ENCODE measurements at regions not wholly inside any gene's neighbourhood (a gene's known extent, or its start where the extent isn't known, plus 50 kb on each side); places are given as distances from the start of the nearest gene placed in this dataset.

DNA sequence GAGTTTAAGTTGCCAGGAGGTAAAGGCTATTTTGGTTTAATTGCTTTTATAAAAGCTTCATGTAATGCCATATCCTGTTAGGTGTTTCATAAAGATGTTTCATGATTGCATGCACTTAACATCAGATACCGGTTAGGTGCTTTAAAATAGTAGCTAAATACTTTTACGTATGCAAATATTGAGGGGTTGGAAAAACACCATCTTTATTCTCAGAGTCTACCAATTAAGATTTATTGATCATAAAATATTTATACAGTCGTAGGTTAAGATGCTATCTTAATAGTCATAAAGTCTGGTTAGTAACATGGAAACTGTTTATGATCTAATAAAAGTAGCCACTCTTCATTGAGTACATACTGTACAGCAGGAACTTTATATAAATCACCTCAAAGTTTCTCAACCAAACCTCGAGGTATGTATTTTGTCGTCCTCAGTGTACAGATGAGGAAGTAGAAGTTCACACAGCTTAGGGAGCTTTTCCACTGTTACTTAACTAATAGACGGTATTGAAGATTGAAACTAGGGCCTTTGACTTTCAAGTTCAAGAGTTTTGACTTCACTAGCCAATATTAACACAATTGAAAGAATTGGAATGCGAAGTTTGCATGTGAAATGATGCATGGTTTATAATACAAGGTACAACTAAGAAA is 897.1 kb downstream of the GATA3 start:
- DNase-seq (ENCODE audit: low spot score) (no peak), FAIRE-seq (no peak)

DNA sequence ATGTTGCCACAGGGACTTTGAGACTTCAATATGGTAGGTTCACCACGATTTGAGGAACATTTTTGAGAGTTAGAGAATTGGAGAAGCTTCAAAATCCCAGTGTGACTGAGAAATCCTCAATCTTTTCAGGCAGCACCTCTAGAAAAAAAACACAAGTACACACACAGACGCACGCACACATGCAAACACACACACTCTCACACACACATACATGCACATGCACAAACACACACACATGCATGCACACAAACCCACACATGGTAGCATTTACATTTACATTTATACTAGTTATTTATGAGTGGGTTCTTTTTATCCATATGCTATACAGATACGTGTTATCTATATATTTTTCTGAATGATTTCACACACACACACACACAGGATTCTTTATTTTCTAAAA is 901.9 kb downstream of the GATA3 start:
- no peak for DNase-seq (ENCODE audit: low spot score)
- FAIRE-seq = no peak

DNA sequence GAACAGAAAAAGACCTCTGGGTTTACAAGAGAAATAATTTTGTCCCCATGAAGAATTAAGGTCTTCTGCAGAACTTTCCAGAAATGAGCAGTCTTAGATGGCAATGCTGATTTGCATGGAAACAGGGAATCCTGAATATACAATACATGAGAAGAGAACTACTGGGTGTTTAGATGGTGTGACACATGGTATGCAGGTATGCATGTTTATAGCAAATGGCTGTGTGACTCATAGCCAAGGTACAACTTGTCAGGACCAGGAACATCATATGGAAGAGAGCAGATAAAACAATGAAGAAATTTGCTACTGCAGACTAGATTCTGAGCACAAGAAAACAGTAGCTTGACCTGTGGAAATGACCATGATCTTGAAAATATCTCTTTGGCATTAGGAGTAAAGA is 907.8 kb downstream of the GATA3 start:
- FAIRE-seq (no peak), DNase-seq (ENCODE audit: low spot score) (no peak)

DNA sequence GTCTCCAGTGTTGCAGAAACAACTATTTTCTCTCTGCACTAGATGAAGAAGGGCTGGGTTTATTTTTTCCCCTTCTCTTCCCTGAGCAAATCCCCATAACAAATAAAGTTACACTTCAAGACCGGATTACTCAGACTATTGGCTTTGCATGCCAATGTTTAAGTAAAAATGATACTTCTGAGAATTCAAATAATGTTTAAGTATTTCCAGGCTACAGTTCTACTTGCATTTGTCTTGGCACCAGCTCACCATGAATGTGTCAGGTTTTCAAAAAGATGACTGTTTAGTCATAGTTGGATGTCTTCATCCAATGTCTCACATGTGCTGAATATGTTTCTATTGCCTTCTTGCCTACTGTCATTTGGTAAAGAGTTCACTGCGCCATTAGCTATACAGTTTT is 912.6 kb downstream of the GATA3 start:
- DNase-seq (ENCODE audit: low spot score) (no peak), FAIRE-seq (no peak)

DNA sequence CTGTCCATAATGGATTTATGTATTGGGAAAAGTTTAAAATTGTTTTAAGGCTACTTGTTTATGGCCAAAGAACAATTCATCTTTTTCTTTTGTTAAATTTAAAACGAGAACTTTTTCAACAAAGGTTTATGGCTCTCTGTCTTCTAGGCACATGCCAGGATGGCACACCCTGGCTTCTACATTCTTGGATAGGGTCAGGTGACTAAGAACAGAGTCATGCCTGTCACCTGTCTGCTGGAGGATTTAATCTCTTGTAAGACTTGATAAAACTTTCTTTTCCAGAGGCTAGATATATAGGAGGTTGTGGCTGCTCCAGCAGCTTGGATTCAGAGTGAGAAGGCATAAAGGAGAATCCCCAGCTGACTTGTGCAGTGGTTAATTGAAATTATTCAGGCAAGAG is 915.4 kb downstream of the GATA3 start:
- FAIRE-seq = no peak
- no peak for DNase-seq (ENCODE audit: low spot score)

DNA sequence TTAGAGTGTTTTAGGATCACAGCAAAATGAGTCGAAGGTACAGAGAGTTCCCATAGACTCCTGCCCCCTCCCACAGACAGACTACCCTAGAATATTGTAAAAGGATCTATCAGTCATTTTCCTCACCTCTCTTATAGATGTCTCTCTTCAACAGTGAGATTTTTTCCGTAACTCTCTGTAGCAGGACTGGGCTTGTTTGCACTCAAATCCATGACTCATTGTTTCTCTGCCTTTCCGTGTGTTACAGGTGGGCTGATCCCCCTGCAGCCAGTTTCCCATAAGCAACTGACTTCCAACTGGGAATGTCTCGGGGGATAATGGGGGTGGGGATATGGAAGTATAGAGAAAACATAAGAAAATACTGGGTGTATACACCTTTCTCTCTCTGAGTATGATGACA is 921.0 kb downstream of the GATA3 start:
- DNase-seq (ENCODE audit: low spot score) (no peak), FAIRE-seq (no peak)

DNA sequence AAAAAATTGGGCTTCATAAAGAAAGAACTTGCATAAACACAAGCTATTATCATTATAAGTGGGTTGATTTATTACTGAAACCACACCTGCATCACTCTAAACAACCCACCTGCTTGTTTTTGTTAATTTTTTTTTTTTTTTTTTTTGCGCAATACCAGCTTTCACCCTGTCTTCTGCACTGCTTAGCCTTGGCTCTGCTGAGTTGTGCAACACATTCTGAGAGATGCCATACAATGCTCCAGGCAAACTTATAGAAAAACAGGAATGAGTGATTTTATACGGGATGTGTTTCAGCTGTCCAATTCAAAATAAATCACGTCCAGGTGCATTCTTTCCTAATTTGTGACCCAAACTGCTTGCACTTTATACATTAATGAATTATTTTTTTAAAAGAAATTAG is 923.6 kb downstream of the GATA3 start:
- FAIRE-seq (no peak), DNase-seq (ENCODE audit: low spot score) (no peak)

DNA sequence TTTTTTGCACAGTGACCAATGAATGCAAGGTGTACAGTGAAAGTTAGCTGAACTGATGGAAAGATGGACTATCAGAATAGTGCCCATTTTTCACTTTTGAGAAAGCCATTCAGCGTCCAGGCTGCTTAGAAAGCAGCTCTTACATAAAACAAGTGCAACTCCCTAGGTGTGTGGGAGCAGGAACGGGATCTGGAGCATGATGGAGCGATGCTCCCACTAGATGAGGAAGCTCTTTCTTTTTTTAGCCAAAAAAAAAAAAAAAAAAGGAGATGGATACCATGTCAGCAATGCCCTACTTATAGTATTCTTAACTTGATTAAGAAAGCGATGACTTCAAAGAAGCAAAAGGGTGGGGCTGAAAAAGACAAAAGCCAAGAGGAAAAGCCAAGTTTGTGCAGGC is 925.5 kb downstream of the GATA3 start:
- no peak for FAIRE-seq

DNA sequence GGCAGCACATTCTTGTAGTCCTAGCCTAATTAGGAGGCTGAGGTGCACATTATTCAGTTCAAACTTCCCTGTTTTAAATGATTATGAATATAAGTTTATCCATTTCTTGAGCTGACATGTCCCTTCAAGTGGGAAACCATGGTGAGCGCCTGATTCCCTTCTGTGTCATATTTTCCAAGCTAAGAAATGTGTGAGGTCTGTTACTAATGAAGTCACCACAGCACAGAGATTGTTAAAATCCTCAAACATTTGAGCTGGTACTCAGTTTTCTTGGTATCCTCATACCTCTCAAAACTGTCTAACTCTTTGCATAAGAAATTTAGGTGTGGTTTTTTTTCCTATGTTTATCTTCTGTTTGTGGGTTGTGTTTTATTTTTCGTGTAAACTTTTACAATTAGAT is 926.8 kb downstream of the GATA3 start:
- no peak for DNase-seq (ENCODE audit: low spot score)
- FAIRE-seq = no peak

More for the DNA sequence above, 925.5 kb downstream of the GATA3 start:
- DNase-seq (ENCODE audit: low spot score) = no peak

DNA sequence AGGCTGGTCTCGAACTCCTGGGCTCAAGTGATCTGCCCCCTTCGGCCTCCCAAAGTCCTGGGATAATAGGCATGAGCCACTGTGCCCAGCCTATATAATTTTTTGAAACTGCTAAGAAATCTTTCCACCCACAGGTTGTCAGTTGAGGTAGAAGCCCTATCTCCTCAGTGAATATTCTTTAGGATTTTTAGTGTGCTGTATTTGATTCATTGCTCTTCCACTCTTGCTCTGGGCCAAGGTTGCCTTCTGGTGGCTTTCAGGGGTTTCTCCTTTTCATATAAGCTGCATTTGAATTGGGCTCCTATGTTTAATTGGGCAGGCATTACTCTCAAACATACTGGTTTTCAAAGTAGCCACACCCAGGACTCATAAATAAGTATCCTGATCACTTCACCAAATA is 931.2 kb downstream of the GATA3 start:
- no peak for DNase-seq (ENCODE audit: low spot score)
- no peak for FAIRE-seq

DNA sequence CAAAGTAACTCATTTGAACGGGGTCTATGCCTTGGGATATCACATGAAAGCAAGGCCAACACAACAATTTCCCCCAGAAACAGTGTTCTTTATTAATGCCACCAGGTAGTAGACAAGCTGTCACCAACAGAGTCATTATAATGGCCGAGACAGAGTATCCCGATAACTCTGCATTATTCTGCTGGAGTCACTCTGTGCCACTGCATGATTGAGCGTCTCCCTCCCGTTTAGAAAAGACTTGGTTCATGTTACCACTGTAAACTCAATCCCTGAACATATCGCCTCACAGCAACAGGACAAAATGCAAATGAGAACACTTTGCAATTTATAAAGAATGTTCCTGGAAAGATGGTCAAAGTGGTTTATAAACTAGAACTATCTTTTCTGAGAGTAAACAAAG is 932.5 kb downstream of the GATA3 start:
- DNase-seq (ENCODE audit: low spot score) (no peak), FAIRE-seq (no peak)

DNA sequence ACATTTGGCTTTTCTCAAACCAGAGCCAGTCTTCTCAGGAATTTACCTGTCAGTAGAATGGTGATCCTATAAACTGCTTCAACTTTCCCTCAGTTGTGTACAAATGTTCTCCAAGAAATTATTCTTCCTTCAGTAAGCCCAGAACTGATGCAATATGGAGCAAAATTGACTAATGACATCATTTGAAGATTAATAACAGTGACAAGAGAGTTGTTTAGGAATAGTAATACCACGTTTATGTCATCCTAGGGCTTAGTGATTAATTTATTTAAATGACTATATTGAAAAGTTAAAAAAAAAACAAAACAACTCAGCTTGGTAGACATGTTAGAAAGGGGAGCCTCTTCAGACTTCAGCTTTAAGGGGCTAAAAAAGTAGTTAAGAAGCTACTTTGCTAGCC is 933.2 kb downstream of the GATA3 start:
- FAIRE-seq (no peak), DNase-seq (ENCODE audit: low spot score) (no peak)

DNA sequence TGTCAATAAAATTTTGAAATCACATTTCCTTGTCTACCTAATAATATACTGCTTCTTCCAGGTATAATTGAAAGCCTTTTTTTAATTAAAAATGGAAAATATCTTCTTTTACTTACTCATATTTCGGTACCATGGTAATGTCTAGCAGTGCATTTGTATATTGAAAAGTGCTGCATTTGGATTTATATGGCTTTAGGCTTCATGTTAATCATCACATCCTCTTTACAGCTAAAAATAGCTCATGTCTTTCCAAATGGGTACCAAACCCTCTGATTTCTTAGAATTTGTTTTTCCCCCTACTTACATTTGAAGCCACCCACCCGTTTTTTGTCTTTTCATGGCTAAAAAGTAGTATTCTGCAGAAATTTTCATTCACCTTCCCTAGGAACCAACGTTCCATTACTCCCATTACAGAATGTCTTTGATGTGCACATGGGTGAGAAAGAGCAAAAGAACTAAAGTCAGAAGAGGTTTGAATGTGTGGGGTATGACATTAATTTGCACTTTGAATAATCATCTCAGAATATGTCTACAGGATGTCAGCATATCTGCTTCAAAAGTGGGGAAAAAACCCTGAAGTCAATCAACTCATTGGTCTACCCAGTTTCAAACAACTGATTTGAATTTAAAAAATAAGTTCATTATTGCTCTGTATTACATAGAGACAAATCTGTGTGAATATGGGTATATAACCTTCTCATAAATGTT is 935.9 kb downstream of the GATA3 start:
- FAIRE-seq = no peak

DNA sequence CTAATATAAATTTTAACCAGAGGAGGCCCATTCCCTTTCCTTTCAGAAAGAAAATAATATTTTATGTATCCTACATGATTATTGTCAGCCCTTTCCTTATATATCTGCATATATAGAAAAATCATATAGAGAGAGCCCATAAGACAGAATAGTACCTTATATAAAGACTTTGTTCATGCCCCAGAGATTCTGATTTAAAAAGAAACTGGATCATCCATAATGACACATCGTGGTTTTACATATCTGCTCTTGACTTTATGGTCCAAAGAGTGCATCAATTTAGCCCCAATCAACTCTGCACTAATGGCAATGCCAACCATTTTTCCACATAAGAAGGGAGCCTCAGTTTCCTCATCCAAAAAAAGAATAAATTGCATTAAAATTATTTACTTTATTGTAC is 937.5 kb downstream of the GATA3 start:
- FAIRE-seq = no peak
- DNase-seq (ENCODE audit: low spot score) = no peak

More for the DNA sequence above, 935.9 kb downstream of the GATA3 start:
- no peak for DNase-seq (ENCODE audit: low spot score)

DNA sequence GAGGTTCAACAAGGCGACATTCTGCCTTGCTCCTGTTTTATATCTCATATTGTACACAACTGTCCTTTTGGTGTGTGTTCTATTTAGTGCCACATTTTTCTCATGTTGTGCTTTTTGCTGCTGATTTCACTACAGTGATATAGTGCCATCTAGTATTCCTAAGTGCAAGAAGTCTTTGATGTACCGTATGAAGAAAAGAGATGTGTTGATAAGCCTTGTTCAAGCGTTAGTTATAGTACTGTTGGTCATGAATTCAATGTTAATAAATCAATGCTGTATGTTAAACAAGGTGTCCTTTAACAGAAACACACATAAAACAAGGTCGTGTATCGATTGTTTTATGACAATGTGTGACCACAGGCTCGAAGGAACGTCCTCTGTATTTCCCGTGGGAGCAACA is 939.4 kb downstream of the GATA3 start:
- DNase-seq (ENCODE audit: low spot score) = no peak

DNA sequence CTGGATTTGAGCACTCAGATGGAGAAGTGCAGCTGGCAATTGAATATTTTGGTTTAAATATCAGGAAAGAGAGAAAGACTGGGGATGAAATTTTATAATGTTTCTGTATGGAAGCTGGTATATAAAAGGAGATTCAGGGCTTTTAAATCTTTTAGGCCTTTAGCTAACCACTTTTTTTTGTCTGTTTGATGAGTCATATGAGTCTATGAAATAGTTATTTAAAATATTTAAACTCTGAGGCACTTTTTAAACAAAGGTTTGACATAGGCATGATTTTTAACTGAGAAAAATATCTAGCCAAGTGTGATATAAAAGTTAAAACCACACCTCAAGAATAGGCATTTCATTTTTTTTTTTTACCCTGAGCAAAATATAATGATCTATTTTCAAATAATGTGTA is 944.3 kb downstream of the GATA3 start:
- FAIRE-seq = no peak
- no peak for DNase-seq (ENCODE audit: low spot score)

More for the DNA sequence above, 939.4 kb downstream of the GATA3 start:
- no peak for FAIRE-seq

DNA sequence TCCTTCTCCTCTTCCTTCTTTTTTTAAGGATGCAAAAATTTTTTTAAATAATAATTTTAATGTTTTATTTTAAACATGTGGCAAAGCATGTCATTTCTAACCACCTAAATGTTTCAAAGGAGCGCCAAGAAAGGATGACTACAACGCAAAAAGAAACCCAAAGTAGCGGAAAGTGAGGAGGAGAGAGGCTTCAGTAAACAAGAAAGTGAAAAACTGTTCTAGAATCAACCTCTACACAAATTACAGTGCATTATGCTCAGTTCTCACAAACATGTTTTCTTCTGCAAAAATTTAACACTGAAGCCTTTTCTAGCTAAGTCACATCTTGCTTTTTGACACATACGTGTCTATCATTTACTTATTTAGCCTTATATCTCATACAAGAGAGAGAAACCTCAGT is 948.6 kb downstream of the GATA3 start:
- FAIRE-seq (no peak), DNase-seq (ENCODE audit: low spot score) (no peak)

DNA sequence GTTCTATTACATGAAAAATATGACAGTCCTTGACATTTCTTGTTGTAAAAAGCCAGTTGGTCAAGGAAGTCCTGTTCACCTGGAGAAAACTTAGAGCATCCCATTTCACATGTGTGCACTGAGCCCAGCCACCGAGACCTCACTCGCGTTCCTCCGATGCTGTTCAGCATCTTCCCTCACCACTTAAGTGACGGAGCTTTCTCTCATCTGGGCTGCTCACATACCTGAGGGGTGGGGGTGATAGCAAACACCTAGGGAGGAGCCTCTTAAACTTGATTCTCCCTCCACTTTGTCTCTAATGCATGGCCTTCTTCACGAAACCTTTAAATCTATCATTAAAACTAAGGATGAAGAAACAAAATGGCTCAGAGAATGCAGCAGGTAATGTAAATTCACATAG is 950.2 kb downstream of the GATA3 start:
- DNase-seq (ENCODE audit: low spot score) (no peak), FAIRE-seq (no peak)

DNA sequence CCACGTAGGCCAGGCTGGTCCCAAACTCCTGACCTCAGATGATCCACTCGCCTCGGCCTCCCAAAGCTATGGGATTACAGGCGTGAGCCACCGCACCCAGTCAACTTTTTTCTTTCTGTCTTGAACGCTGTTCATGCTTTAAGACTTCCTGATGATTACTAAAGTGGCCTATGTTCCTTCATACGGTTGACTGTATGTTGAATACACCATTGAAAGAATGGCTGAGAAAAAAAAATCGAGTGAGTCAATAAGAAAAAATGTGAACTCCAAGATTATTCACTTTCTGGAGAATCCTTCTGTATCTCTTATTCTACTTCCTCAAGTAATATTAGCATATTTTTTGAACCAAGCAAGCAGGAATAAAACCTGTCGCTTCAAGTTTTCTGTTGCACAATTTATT is 955.0 kb downstream of the GATA3 start:
- no peak for DNase-seq (ENCODE audit: low spot score)
- no peak for FAIRE-seq

DNA sequence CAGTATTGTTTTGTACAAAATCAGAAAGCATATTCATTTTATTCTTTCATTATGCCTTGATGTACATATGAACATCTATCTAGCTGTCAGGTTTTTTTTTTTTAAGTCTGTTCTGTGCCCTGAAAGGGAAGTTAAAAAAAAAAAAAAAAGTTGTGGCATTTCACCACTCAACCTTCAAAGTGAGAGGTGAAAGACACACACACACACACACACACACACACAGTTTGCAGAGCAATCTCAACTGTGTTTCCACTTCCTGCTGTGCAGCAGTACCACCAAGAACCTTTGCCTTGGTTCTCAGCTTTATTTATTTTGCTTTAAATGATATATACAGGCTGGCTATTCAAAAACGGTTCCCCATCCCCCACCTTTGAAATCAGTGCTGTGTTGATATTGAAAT is 955.6 kb downstream of the GATA3 start:
- no peak for FAIRE-seq

DNA sequence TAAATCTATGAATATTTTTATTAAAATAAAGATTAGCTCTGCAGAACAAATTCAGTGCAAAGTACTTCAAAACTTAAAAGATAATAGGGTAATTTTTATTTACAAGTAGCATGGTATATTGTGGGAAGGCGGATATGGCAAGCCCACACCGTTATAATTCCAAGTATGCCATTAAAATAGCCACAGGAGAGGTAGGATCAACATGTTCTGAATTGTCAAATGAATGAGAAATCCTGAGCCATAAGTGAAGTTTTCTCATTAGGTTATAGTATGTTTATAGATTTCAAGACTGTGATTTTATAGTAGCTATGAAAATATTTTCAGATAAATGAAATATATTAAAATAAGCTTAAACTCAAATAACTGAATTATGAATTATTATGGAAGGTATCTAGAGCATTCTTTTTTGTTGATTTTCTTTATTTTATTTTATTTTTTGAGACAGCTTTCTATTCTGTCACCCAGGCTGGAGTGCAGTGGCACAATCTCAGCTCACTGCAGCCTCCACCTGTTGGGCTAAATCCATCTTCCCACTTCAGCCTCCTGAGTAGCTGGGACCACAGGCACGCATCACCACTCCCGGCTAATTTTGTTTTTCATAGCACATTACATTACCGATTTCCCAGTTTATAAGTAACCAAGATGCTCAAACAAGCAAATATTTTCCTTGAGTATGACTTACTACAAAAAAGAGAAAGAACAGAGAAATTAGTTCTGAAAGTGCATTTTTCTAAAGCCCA is 956.6 kb downstream of the GATA3 start:
- no peak for FAIRE-seq

More for the DNA sequence above, 955.6 kb downstream of the GATA3 start:
- DNase-seq (ENCODE audit: low spot score) = no peak

DNA sequence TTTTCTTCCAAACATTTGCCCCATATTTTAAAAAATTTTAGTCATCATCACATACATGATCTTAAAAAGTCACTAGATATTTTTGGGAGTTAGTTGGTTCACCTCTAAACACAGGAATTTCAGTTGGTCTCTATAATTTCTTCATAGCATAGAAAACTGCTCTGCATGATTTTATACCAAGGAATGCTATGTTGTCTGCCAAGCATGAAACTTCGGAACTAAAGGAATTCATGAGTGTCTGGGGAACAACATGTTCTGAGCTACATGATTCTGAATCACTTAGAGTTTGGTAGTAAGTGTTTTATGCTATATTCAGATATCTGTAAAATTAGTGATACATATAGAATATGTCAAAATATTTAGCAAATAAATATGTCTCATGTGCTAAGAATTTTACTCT is 957.8 kb downstream of the GATA3 start:
- DNase-seq (ENCODE audit: low spot score) (no peak), FAIRE-seq (no peak)

More for the DNA sequence above, 956.6 kb downstream of the GATA3 start:
- DNase-seq (ENCODE audit: low spot score) = no peak

DNA sequence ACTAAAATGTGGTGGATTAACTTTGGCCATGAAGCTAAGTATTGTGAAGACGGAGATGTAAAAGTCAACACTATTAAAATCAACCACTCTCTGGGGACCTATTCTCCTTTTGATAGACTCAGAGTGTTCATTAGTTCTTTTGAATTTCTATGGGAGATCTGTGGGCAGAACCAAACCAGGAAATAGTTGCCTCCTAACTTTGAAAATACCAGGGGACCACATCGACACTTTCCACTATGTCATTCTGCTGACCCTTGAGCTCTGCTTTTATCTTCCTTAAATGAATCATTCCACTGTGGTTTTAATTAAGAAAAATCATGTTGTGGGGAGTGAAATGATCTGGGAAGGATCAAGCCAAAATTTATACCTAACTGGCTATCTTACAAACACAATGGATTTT is 960.5 kb downstream of the GATA3 start:
- DNase-seq (ENCODE audit: low spot score) = no peak
- FAIRE-seq = no peak

Data from RCC 7860 (cell line).